Thyroid gland (tissue), 4 donors: ENCODE measurements at regions not wholly inside any gene's neighbourhood (a gene's known extent, or its start where the extent isn't known, plus 50 kb on each side); places are given as distances from the start of the nearest gene placed in this dataset.

Experiments used
- DNase-seq, 2 donors: peaks; one replicate each; pipeline ENCODE4 v3.0.0-alpha.2; 2019
- H3K27ac ChIP-seq, 3 donors: fragments of 200-600 bp; sonication (generic); 1 replicate in 2 of 3; 2 replicates in 1 of 3; pipeline ENCODE4 v1.5.1; 2016 to 2019; ENCODE audit warnings: mild to moderate bottlenecking in 1 of 3, moderate library complexity in 1 of 3
- H3K27me3 ChIP-seq: fragments of 200-600 bp; sonication (generic); one replicate; pipeline ENCODE4 v1.5.1; 2019
- H3K36me3 ChIP-seq, 2 donors: fragments of 200-600 bp; sonication (generic); one replicate each; pipeline ENCODE4 v1.5.1; 2016 to 2019
- H3K4me1 ChIP-seq, 2 donors: fragments of 200-600 bp; sonication (generic); one replicate each; pipeline ENCODE4 v1.5.1; 2017 to 2019
- H3K4me3 ChIP-seq, 3 donors: fragments of 200-600 bp; sonication (generic); replicated peaks in 1 of 3; 1 replicate in 2 of 3; 2 replicates in 1 of 3; pipeline ENCODE4 v1.5.1; 2016; ENCODE audit warnings: mild to moderate bottlenecking in 1 of 3
- H3K9me3 ChIP-seq: fragments of 200-600 bp; sonication (generic); one replicate; pipeline ENCODE4 v1.5.1; 2017
- CTCF ChIP-seq, 6 experiments: fragments of 200-600 bp in 3 of 6; fragments of 450-650 bp in 3 of 6; sonication (generic) in 3 of 6; IDR thresholded peaks; one replicate each; pipeline ENCODE4 v1.5.1; 2016 to 2019; ENCODE audit warnings: antibody characterized with exemption in 6 of 6, mild to moderate bottlenecking in 2 of 6, inconsistent platforms in 1 of 6, moderate library complexity in 1 of 6
- POLR2A ChIP-seq, 2 donors: fragments of 450-650 bp; IDR thresholded peaks; one replicate each; pipeline ENCODE4 v1.6.1; 2017; ENCODE audit warnings: antibody characterized with exemption in 2 of 2, mild to moderate bottlenecking in 2 of 2, moderate library complexity in 1 of 2
- WGBS, 2 donors: methylation state at CpG; one replicate each; pipeline ENCODE4 v1.1.5; 2017; 5-methylcytosine and 5-hydroxymethylcytosine counted together
- intact Hi-C: fragments of 100-400 bp; cut with DNase I; formaldehyde crosslinking; loops from one replicate; pipeline ENCODE4 v1.15.1; 2023

- no peak overlapping the region for H3K27ac ChIP-seq
- intact Hi-C loops: no loop called here
- no peak overlapping the region for H3K4me3 ChIP-seq
- DNase-seq: peak in 1 of 2 donors; percentile 21
- TF ChIP-seq CTCF (IDR thresholded peaks at IDR 0.05): no peak
- no peak for TF ChIP-seq POLR2A (IDR thresholded peaks at IDR 0.05)
- WGBS, 2 donors: 71 to 75% methylated on average over 4 of the region's 4 CpGs
- H3K4me1 ChIP-seq: peaks cover 17 to 26% of the 10 kb centered on the region in 2 donors
- no peaks in the 10 kb centered on the region for H3K27me3 ChIP-seq
- no peaks in the 10 kb centered on the region for H3K36me3 ChIP-seq
- H3K9me3 ChIP-seq: no peaks in the 10 kb centered on the region
Observed at GRCh38 chr6:109303164-109303563, 79.1 kb downstream of the CD164 start.

GRCh38 chr6:109302176-109302575 is 80.1 kb downstream of the CD164 start:
- no peak for TF ChIP-seq POLR2A (IDR thresholded peaks at IDR 0.05)
- Histone ChIP-seq H3K36me3 (no peaks in the 10 kb centered on the region), H3K4me3 (no peak overlapping the region), H3K9me3 (no peaks in the 10 kb centered on the region), H3K27ac (no peak overlapping the region), H3K4me1 (peaks cover 17 to 26% of the 10 kb centered on the region in 2 donors), H3K27me3 (no peaks in the 10 kb centered on the region)
- intact Hi-C loops: no loop called here
- no peak for DNase-seq
- 91% methylated on average over 4 of the region's 4 CpGs for WGBS, 2 donors

GRCh38 chr6:109301418-109301817 is 80.8 kb downstream of the CD164 start:
- no peak for DNase-seq
- TF ChIP-seq CTCF (IDR thresholded peaks at IDR 0.05) (no peak), POLR2A (IDR thresholded peaks at IDR 0.05) (no peak)
- no peaks in the 10 kb centered on the region for H3K9me3 ChIP-seq
- peaks cover 17 to 26% of the 10 kb centered on the region in 2 donors for H3K4me1 ChIP-seq
- H3K36me3 ChIP-seq: no peaks in the 10 kb centered on the region
- 70 to 79% methylated on average over 2 of the region's 2 CpGs for WGBS, 2 donors
- intact Hi-C loops: no loop called here
- H3K4me3 ChIP-seq: no peak overlapping the region
- H3K27me3 ChIP-seq: no peaks in the 10 kb centered on the region
- no peak overlapping the region for H3K27ac ChIP-seq

- TF ChIP-seq CTCF (IDR thresholded peaks at IDR 0.05) (no peak), POLR2A (IDR thresholded peaks at IDR 0.05) (no peak)
- WGBS, 2 donors: 69 to 76% methylated on average over 1 of the region's 1 CpG
- Histone ChIP-seq H3K27me3 (no peaks in the 10 kb centered on the region), H3K4me3 (no peak overlapping the region), H3K27ac (no peak overlapping the region), H3K4me1 (peaks cover 13 to 23% of the 10 kb centered on the region in 2 donors), H3K9me3 (no peaks in the 10 kb centered on the region), H3K36me3 (no peaks in the 10 kb centered on the region)
- DNase-seq: no peak
- intact Hi-C loops: no loop called here
Observed at GRCh38 chr6:109300874-109301273, 81.4 kb downstream of the CD164 start.

GRCh38 chr6:109299776-109300564 is 82.3 kb downstream of the CD164 start:
- intact Hi-C loops: no loop called here
- H3K4me3 ChIP-seq: no peak overlapping the region
- H3K4me1 ChIP-seq: peaks cover 6 to 16% of the 10 kb centered on the region in 2 donors
- H3K27ac ChIP-seq: no peak overlapping the region
- no peaks in the 10 kb centered on the region for H3K27me3 ChIP-seq
- no peak for TF ChIP-seq CTCF (IDR thresholded peaks at IDR 0.05)
- no peak for TF ChIP-seq POLR2A (IDR thresholded peaks at IDR 0.05)
- WGBS, 2 donors: 71 to 92% methylated on average over 7 of the region's 7 CpGs
- no peaks in the 10 kb centered on the region for H3K36me3 ChIP-seq
- no peak for DNase-seq
- no peaks in the 10 kb centered on the region for H3K9me3 ChIP-seq
